NCI-H146 (cell line): ENCODE measurements at regions not wholly inside any gene's neighbourhood (a gene's known extent, or its start where the extent isn't known, plus 50 kb on each side); places are given as distances from the start of the nearest gene placed in this dataset.

ENCODE experiments used
- DNase-seq: peaks from one replicate; lab custom pipeline; 2025; lab: John Stamatoyannopoulos, UW

GRCh38 chr5:89036704-89037489, 153.9 kb upstream of the MEF2C start:
- DNase-seq = peak; percentile 37

DNA sequence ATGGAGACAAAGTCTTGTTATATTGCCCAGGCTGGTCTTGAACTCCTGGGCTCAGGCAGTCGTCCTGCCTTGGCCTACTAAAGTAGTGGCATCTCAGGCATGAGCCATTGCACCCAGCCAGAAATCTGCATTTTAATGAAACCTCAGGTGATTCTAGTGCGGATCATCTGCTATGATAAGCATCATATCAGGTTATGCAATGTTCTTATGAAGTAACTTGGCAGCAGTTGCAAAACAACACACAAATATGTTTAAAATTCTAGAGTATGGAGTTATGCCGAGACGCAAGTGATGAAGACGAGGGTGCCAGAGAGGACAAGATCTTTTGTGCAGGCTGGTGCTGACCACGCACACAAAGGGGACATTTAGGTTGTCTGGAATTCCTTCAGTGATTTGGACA, 153.2 kb upstream of the MEF2C start:
- no peak for DNase-seq

DNA sequence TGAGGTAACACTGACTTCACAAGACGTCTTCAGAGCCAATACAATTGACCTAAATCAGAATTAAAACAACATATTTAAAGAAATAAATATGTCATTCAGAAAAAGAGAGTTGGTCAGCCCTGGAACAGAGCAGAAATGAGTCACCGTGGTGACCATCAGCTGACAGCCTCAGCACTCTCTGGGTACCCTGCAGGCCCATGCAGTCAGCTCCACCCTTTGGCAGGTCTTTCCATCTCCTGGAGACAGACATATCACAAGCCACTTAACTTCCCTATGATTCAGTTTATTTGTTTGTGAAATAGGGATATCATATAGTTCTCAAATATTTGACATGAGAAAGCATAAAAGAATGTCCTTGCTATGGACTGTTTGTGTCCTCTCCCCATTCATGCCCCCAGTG, 151.6 kb upstream of the MEF2C start:
- no peak for DNase-seq

GRCh38 chr5:89030798-89031197, 147.8 kb upstream of the MEF2C start:
- DNase-seq = no peak

DNA sequence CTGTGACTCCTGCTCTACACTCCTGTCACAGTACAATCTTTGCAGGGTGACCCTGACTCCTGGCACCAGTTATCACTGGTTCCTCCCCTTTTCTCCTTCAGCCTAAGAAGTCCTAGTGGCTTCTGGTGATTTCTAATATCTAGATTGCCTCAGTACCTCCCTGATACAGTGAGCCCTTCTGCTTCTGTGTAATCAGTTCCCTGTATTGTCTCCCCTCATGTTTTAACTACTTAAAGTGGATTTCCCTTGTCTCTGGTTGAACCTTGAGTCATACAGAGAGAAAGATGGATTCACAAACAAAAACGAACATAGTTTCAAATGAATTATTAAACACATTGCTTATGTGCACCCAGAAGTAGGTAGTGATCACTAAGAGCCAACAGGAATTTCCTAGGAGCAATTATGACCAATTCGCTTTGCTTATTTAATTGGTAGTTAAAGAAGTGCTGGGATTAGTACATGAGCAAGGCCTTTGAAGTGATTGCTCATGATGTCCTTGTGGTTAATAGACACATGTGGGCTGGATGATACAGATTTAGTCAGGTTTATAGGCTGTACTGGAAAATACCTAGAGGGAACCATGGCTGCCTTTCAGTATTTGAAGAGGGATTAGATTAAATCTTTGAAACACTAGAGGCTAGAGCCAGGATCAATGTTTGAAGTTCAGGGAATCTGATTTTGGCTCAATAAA, 145.8 kb upstream of the MEF2C start:
- DNase-seq = no peak

GRCh38 chr5:89024045-89024444, 141.1 kb upstream of the MEF2C start:
- DNase-seq = no peak

DNA sequence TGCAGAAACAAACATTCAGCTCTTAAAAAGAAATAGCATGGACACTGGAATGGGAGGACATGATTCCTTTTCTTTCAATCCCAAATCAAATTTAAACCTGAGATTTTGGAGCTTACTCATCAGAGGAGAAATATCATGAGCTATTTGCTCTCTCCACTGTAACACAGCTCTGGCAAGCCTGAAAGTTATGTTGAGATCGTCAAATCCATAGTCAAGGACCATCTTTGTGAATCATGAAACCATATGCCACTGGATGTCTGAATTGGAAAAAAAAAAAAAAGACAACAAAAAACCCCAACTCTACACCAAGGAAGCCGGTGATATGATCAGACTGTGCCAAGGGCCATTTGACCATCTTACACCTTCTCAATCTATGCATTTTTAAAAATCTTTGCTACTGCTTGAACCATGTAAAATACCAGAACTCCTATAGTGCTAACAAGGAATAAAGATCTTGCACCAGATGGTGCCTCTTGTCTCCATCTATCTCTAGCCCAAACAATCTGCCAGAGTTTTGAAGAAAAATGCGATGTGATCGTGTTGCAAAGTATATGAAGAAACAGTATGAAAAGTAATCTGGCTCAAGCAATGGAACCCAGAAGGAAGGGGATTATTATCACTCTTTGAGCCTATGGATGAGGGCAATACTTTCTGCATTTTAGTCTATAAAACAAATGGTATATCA, 138.1 kb upstream of the MEF2C start:
- no peak for DNase-seq

GRCh38 chr5:89016741-89017303, 133.8 kb upstream of the MEF2C start:
- DNase-seq = no peak

DNA sequence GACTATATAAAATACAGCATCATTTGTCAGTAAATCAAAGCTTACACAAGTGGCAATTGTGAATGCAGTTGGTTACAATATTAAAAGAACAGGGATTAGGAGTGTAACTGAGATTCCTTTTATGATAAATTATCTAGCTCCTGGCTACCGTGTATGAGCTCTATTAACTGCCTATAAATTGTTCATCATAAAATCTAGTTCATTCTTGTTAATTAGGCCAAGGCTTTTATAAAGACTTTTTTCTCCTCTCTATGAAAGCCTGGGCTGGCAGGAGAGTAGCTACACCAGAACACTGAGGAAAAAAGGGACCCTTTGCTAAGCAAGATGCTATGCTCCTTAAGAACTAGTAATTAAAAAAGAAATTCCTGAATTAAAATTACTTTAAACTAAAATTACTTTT, 132.4 kb upstream of the MEF2C start:
- DNase-seq = no peak

GRCh38 chr5:89011778-89012711, 129.1 kb upstream of the MEF2C start:
- DNase-seq = no peak

- no peak for DNase-seq
Measured at GRCh38 chr5:89010512-89010911, 127.5 kb upstream of the MEF2C start.

GRCh38 chr5:89008291-89008690, 125.3 kb upstream of the MEF2C start:
- DNase-seq = no peak

DNA sequence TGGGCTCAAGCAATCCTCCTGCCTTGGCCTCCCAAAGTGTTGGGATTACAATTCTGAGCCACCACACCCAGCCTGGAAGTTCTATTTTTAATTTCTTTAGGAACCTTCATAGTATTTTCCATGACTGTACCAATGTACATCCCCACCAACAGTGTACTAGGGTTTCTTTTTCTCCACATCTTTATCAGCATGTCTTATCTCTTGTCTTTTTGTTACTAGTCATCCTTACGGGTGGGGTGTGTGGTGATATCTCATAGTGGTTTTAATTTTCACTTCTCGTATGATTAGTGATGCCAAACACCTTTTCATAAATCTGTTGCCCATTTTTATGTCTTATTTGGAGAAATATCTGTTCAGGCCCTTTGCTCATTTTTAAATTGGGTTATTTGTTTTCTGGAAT, 123.0 kb upstream of the MEF2C start:
- no peak for DNase-seq

GRCh38 chr5:89004379-89004778, 121.4 kb upstream of the MEF2C start:
- DNase-seq = no peak

DNA sequence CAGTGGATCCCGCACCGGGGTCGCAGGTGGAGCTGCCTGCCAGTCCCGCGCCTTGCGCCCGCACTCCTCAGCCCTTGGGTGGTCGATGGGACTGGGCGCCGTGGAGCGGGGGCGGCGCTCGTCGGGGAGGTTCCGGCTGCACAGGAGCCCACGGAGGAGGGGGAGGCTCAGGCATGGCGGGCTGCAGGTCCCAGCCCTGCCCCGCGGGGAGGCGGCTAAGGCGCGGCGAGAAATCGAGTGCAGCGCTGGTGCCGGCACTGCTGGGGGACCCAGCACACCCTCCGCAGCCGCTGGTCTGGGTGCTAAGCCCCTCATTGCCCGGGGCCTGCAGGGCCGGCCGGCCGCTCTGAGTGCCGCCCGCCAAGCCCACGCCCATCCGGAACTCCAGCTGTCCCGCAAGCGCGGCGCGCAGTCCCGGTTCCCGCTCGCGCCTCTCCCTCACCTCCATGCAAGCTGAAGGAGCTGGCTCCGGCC, 120.6 kb upstream of the MEF2C start:
- no peak for DNase-seq

DNA sequence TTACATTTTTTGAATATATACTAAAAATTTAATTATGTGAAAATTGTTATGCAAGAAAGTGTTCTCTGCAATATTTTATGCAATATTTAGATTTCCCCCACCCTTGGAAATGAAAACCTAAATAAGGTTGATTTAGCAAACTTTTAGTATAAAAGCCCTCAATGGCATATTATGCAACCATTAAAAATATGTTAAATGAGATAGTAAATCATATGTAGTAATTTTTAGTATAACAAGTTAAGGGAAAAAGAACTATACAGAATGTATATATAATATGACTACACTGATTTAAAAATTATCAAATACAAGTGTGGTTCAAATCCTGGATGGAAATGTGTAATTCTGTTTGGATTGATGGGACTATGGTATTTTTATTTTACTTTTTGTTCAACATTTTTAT, 116.9 kb upstream of the MEF2C start:
- no peak for DNase-seq

DNA sequence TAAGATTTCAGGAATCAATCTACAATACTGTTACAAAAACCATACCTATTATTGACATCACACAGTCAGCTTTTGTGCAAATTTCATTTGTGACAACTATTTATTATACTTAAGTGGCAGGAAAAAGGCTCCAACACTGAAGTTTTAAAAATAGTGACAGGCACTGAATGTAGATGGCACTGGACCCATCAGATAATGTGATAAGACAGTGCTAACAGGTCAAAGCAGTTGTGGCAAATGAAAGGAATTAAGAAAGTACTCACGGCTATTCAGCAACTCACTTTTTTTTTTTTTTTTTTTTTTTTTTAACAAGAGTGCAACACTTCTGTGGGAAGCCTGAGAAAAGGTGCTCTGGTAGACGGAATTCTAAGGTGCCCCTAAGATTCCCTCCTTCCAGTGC, 115.0 kb upstream of the MEF2C start:
- no peak for DNase-seq

- DNase-seq = no peak
Measured at GRCh38 chr5:88984040-88984439, 101.1 kb upstream of the MEF2C start.

DNA sequence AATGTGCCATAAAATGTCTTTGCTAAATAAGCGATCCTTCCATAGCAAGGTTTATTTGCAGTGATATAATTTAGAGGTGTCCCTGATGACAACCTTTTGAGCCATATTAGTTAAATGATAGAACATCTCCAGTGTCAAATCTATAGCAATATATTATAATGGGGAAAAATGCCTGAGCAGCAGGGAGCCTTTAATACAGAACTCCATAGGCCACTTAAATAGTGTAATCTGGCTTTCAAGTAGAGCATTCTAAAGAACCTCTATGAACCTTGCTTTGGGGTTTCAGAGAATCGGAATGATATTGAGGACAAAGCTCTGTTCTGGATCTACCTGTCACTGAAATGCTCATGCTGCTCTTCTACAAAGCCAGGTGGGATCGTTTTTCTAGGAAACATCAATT, 96.7 kb upstream of the MEF2C start:
- no peak for DNase-seq

DNA sequence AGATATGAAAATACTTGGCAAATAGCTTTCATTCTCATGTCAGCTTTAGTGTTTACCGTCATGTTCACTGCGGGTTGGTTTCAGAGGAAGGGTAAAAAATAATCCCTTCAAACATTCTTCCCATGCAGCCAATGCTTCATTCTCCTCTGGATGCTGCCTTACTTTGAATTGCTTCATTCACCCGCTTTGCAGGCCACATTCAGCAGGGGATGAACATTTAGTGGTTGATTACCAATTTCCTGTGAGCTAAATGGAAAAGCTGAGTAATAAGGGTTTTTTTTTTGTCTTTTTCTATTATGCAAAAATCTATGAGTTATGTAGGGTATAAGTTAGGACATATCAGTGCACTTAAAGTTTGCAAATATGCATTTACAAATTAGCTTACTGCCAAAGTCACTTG, 96.3 kb upstream of the MEF2C start:
- no peak for DNase-seq

GRCh38 chr5:88976914-88977313, 93.9 kb upstream of the MEF2C start:
- DNase-seq = no peak
